K562 (cell line): ENCODE measurements at regions not wholly inside any gene's neighbourhood (a gene's known extent, or its start where the extent isn't known, plus 50 kb on each side); places are given as distances from the start of the nearest gene placed in this dataset.

ENCODE experiments used
- ATAC-seq: fragments of 200-7000 bp; cut with Tn5 transposase; 3 replicates; pipeline ENCODE4 v1.9.1; 2020; ENCODE audit warnings: moderate library complexity
- BruUV-seq: library from RNA; stranded (reverse); fragments of 400-500 nt; replicated peaks from 2 replicates; lab custom pipeline; 2021; lab: Mats Ljungman, UMichigan
- CTCF ChIA-PET: fragments of 300-600 bp; formaldehyde crosslinking; extraction: SDS; loops from one replicate; lab custom pipeline; 2021; ENCODE audit warnings: low intra/inter-chr PET ratio; lab: Yijun Ruan, JAX
- POLR2A ChIA-PET: fragments of 300-600, 350-650 bp; sonication (Branson Sonifier 250); formaldehyde crosslinking; extraction: SDS; loops from one replicate; lab custom pipeline; 2021; ENCODE audit warnings: antibody characterized with exemption, inconsistent platforms; lab: Yijun Ruan, JAX
- DNase-seq, 4 experiments: peaks; one replicate each; pipeline versions ENCODE4 v3.0.0 to v3.0.0-alpha.2; 2011 to 2018; ENCODE audit warnings: low spot score in 3 of 4, mixed read lengths in 3 of 4; ENCODE audit errors: extremely low read depth in 1 of 4
- FAIRE-seq: peaks from 2 replicates; lab custom pipeline; 2011; peaks lifted over from hg19 to GRCh38; lab: Jason Lieb, UNC
- H2AFZ ChIP-seq: 2 replicates; pipeline ENCODE4 v1.6.0; 2011; ENCODE audit warnings: low read depth, low read length, control low read depth, inconsistent platforms
- H3K27ac ChIP-seq: fragments of 200-600 bp; 3 replicates; pipeline ENCODE4 v1.8.0; 2011; ENCODE audit warnings: low read depth, mild to moderate bottlenecking, control low read depth, inconsistent platforms, low read length, moderate library complexity, mixed read lengths; ENCODE audit errors: extremely low read depth
- H3K27me3 ChIP-seq, 2 experiments: fragments of 300-600 bp in 1 of 2; 2 replicates in 1 of 2; 3 replicates in 1 of 2; pipeline versions ENCODE4 v1.6.0 to v1.8.0; 2011; ENCODE audit warnings: inconsistent platforms in 2 of 2, low read length in 2 of 2, mild to moderate bottlenecking in 1 of 2, mixed read lengths in 1 of 2, moderate library complexity in 1 of 2; ENCODE audit not compliant: control insufficient read depth in 2 of 2, insufficient read depth in 2 of 2
- H3K36me3 ChIP-seq: fragments of 300-600 bp; 3 replicates; pipeline ENCODE4 v1.8.0; 2011; ENCODE audit warnings: mild to moderate bottlenecking, low read length, inconsistent platforms; ENCODE audit not compliant: control insufficient read depth, insufficient read depth
- H3K4me1 ChIP-seq, 2 experiments: fragments of 200-600 bp in 1 of 2; replicated peaks in 1 of 2; 2 replicates in 1 of 2; 3 replicates in 1 of 2; pipeline versions ENCODE4 v1.5.1 to v1.8.0; 2011; ENCODE audit warnings: inconsistent platforms in 2 of 2, low read length in 2 of 2, mild to moderate bottlenecking in 1 of 2, mixed read lengths in 1 of 2, moderate library complexity in 1 of 2; ENCODE audit not compliant: control insufficient read depth in 2 of 2, insufficient read depth in 2 of 2
- H3K4me2 ChIP-seq: 2 replicates; pipeline ENCODE4 v1.6.1; 2011; ENCODE audit warnings: low read length, control low read depth, inconsistent platforms, mixed read lengths; ENCODE audit not compliant: insufficient read depth
- H3K4me3 ChIP-seq: fragments of 200-600 bp; sonication (generic), shearing (Covaris generic); 2 replicates; pipeline ENCODE4 v1.5.1; 2016; ENCODE audit warnings: control low read depth, inconsistent platforms
- H3K79me2 ChIP-seq: fragments of 200-600 bp; 3 replicates; pipeline ENCODE4 v1.8.0; 2011; ENCODE audit warnings: low read length, inconsistent platforms; ENCODE audit not compliant: control insufficient read depth, insufficient read depth
- H3K9ac ChIP-seq, 2 experiments: 2 replicates each; pipeline versions ENCODE4 v1.6.0 to v1.6.1; 2011; ENCODE audit warnings: low read depth in 2 of 2, low read length in 2 of 2, control low read depth in 1 of 2, inconsistent platforms in 1 of 2, mild to moderate bottlenecking in 1 of 2, mixed read lengths in 1 of 2; ENCODE audit not compliant: insufficient read depth in 1 of 2
- H3K9me1 ChIP-seq: one replicate; pipeline ENCODE4 v1.6.0; 2011; ENCODE audit warnings: inconsistent platforms, mild to moderate bottlenecking, low read length, moderate library complexity; ENCODE audit not compliant: control insufficient read depth, insufficient read depth
- H3K9me3 ChIP-seq: replicated peaks from 2 replicates; pipeline ENCODE4 v1.5.1; 2011; ENCODE audit warnings: low read depth, low read length, inconsistent platforms; ENCODE audit not compliant: control insufficient read depth, insufficient read depth
- H4K20me1 ChIP-seq: replicated peaks from 2 replicates; pipeline ENCODE4 v1.6.1; 2011; ENCODE audit warnings: low read length, inconsistent platforms, mixed read lengths; ENCODE audit not compliant: control insufficient read depth, insufficient read depth
- ETS2 ChIP-seq: IDR thresholded peaks from 2 replicates; pipeline ENCODE4 v1.6.1; 2016; ENCODE audit warnings: borderline replicate concordance, missing genetic modification characterization, mild to moderate bottlenecking, moderate library complexity, missing compliant biosample characterization; ENCODE audit not compliant: poor library complexity, severe bottlenecking
- KLF1 ChIP-seq: fragments of 450-650 bp; IDR thresholded peaks from 2 replicates; pipeline ENCODE4 v1.6.1; 2016; ENCODE audit warnings: missing genetic modification characterization, missing compliant biosample characterization
- SIN3A ChIP-seq, 2 experiments: fragments of 150-350 bp in 1 of 2; IDR thresholded peaks; 2 replicates each; pipeline ENCODE4 v1.6.1; 2011 to 2016; ENCODE audit warnings: borderline replicate concordance in 2 of 2, low read depth in 2 of 2, low read length in 2 of 2, mild to moderate bottlenecking in 2 of 2, moderate library complexity in 2 of 2; ENCODE audit not compliant: control insufficient read depth in 1 of 2
- TCF7L2 ChIP-seq: fragments of 150-350 bp; IDR thresholded peaks from 2 replicates; pipeline ENCODE4 v1.6.1; 2016; ENCODE audit warnings: low read depth, mild to moderate bottlenecking, low read length, moderate library complexity
- ZC3H11A ChIP-seq: IDR thresholded peaks from 2 replicates; pipeline ENCODE4 v1.6.1; 2012; ENCODE audit warnings: low read depth, low read length, improper control_type of control experiment
- WGBS: fragments of 100-300 bp; shearing (Covaris generic); methylation state at CpG from one replicate; pipeline ENCODE4 v1.1.6; 2016; ENCODE audit warnings: low coverage, mixed read lengths; ENCODE audit not compliant: insufficient coverage; ENCODE audit errors: missing lambda C conversion rate; 5-methylcytosine and 5-hydroxymethylcytosine counted together
- in situ Hi-C: fragments of 300-500 bp; cut with MboI; formaldehyde crosslinking; loops from 4 replicates; pipeline ENCODE4 v1.15.0; 2018; ENCODE audit warnings: inconsistent platforms, mixed read lengths
- intact Hi-C: fragments of 100-400 bp; cut with micrococcal nuclease; formaldehyde crosslinking; loops from 2 replicates; pipeline ENCODE4 v1.14.2; 2022

DNA sequence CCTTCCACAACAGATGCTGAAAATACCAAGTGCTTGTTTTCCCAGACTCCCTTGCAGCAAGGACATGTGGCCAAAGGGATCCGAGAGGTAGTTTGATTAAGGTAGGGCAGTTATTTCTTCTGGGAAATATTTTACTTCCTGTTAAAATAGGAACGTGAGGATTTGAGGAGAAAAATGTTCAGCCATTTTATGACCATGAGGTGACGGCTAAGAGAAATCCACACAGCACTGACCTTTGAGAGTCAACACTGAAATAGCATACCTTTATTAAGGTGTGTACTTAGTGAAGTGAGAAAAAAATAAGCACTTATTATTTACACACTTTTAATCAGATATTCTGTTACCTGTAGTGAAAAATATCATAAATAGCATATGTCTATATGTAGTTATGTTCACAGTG lies 133.9 kb downstream of the PPP1R3A start:
- Histone ChIP-seq H3K9ac (no peak overlapping the region), H3K9me1 (no peaks in the 10 kb centered on the region), H3K4me1 (no peaks in the 10 kb centered on the region), H3K9me3 (0 out of 2 replicates have a peak, but pooled peaks cover 1% of the 10 kb centered on the region), H3K36me3 (no peaks in the 10 kb centered on the region), H3K4me2 (no peak overlapping the region), H3K79me2 (no peaks in the 10 kb centered on the region), H3K27me3 (no peaks in the 10 kb centered on the region), H3K27ac (no peak overlapping the region), H3K4me3 (no peak overlapping the region), H2AFZ (no peak overlapping the region), H4K20me1 (no peaks in the 10 kb centered on the region)
- no TSS peak for BruUV-seq
- in situ Hi-C loops, result no loop called here
- 1% methylated on average over 3 of the region's 3 CpGs for WGBS
- TF ChIP-seq TCF7L2 (no peak), ZC3H11A (no peak), ETS2 (tag) (no peak), SIN3A (IDR thresholded peaks at IDR 0.05; ENCODE audit: borderline replicate concordance in 2 of 2, control insufficient read depth in 1 of 2, low read depth in 2 of 2, low read length in 2 of 2) (no peak)
- FAIRE-seq, result no peak
- ATAC-seq, result no peak
- ChIA-PET POLR2A (no interaction called here), CTCF (no interaction called here)
- intact Hi-C loops, result no loop called here
- no peak for DNase-seq

DNA sequence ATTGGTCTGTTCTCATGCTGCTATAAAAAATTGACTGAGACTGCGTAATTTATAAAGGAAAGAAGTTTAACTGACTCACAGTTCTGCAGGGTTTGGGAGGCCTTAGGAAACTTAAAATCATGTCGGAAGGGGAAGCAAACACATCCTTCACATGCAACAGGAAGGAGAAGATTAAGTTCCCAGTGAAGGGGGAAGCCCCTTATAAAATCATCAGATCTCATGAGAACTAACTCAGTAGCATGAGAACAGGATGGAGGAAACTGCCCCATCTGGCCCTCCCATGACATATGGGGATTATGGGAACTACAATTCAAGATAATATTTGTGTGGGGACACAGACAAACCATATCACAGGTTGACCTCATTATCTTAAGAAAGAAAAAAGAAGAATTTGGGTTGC lies 134.5 kb downstream of the PPP1R3A start:
- Histone ChIP-seq H2AFZ (no peak overlapping the region), H4K20me1 (no peaks in the 10 kb centered on the region), H3K4me3 (no peak overlapping the region), H3K4me1 (no peaks in the 10 kb centered on the region), H3K36me3 (no peaks in the 10 kb centered on the region), H3K9me3 (0 out of 2 replicates have a peak, but pooled peaks cover 1% of the 10 kb centered on the region), H3K79me2 (no peaks in the 10 kb centered on the region), H3K27me3 (no peaks in the 10 kb centered on the region), H3K27ac (no peak overlapping the region), H3K9ac (no peak overlapping the region), H3K4me2 (no peak overlapping the region), H3K9me1 (no peaks in the 10 kb centered on the region)
- no peak for FAIRE-seq
- intact Hi-C loops, result no loop called here
- WGBS, result 0% methylated on average over 2 of the region's 2 CpGs
- BruUV-seq, result no TSS peak
- no peak for DNase-seq
- POLR2A ChIA-PET, result no interaction called here
- no peak for TF ChIP-seq KLF1 (tag)
- in situ Hi-C loops, result no loop called here
- ATAC-seq, result no peak
- CTCF ChIA-PET, result no interaction called here
